ENCODE measurements at regions not wholly inside any gene's neighbourhood (a gene's known extent, or its start where the extent isn't known, plus 50 kb on each side); places are given as distances from the start of the nearest gene placed in this dataset.

DNA sequence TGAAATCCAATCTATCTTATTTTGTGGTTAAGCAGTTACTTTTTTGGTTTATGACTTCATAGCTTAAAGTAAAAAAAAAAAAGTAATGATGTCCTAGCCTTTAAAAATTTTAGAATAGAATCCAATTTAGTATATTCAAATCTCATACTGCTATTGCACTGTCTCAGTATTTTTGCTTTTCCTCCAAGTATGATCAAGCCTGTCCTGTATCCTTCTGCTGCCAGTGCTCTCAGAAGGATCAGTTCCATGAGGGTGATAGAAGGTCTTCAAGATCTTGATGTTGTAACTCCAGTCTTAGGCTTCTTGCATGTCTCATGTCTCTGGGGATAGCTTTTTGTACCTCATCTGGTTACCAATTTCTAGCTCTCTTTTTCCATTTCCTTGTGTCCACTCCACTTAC lies 324.2 kb upstream of the FAR2 start:
- H3K27me3 ChIP-seq (replicated peaks in 1 of 7): no peaks in the 10 kb centered on the region
- intact Hi-C loops (cut with DNase I; ENCODE audit: low total_unique reads): no loop called here
- TF ChIP-seq POLR2A (IDR thresholded peaks at IDR 0.05) (no peak), CTCF (IDR thresholded peaks at IDR 0.05 in 8 of 11, conservative IDR thresholded peaks at IDR 0.05 in 3 of 11) (no peak), POLR2AphosphoS5 (IDR thresholded peaks at IDR 0.05) (no peak)
- no peaks in the 10 kb centered on the region for H3K9me3 ChIP-seq
- H3K36me3 ChIP-seq: no peaks in the 10 kb centered on the region
- H3K4me1 ChIP-seq: no peaks in the 10 kb centered on the region
- no peak for DNase-seq
- H3K27ac ChIP-seq: no peak overlapping the region
- no peak overlapping the region for H3K4me3 ChIP-seq

DNA sequence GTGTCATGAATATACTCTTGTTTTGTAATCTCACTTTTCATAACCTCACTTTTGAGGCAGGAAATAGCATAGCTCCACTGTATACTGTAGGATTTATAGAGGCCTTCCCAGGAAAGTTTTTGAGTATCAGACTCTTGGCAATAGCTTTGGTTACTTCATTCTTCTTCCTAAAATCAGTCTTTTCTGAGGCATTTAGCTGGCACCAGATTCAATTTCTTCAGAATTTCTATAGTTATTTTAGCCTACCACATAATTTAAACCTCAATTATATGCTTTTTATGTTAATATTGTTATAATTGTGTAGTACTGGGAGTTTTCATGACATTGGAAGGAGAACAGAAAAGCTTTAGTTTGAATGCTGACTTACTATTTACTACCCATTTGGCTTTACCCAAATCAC lies 322.3 kb upstream of the FAR2 start:
- no peak for DNase-seq

DNA sequence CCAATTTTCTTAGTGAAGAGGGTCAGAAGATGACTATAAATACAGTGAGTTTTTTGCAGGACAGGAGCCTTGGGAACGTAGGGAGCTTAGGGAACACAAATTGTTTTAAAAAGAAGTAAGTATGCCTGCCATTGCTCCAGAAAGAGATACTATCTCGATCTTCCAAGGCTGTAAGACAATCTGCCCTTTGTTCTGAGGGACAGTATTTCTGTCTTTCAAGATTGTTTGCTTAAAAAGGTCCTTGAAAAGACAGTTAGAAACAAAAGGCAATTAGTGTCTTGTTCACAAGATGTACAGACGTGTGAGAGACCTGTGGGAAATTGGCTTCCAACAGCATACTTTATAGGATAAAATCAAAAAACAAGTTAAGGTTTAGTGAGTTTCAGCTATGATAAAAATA lies 321.2 kb upstream of the FAR2 start:
- no peak overlapping the region for H3K4me3 ChIP-seq
- no peak overlapping the region for H3K27ac ChIP-seq
- TF ChIP-seq POLR2A (IDR thresholded peaks at IDR 0.05) (no peak), POLR2AphosphoS5 (IDR thresholded peaks at IDR 0.05) (no peak), CTCF (IDR thresholded peaks at IDR 0.05 in 8 of 11, conservative IDR thresholded peaks at IDR 0.05 in 3 of 11) (no peak)
- intact Hi-C loops (cut with DNase I; ENCODE audit: low total_unique reads): no loop called here
- H3K4me1 ChIP-seq: no peaks in the 10 kb centered on the region
- DNase-seq: no peak
- no peaks in the 10 kb centered on the region for H3K36me3 ChIP-seq
- no peaks in the 10 kb centered on the region for H3K27me3 ChIP-seq (replicated peaks in 1 of 7)
- peaks cover 0 to under 1% (median 0%) of the 10 kb centered on the region in 8 donors for H3K9me3 ChIP-seq
- 31 to 62% (median 44%) methylated on average over 3 of the region's 3 CpGs for WGBS, 5 donors

More for the DNA sequence above, 322.3 kb upstream of the FAR2 start:
- Histone ChIP-seq H3K4me1 (no peaks in the 10 kb centered on the region), H3K4me3 (no peak overlapping the region), H3K9me3 (no peaks in the 10 kb centered on the region), H3K36me3 (no peaks in the 10 kb centered on the region), H3K27me3 (replicated peaks in 1 of 7) (no peaks in the 10 kb centered on the region), H3K27ac (no peak overlapping the region)
- no peak for TF ChIP-seq CTCF (IDR thresholded peaks at IDR 0.05 in 8 of 11, conservative IDR thresholded peaks at IDR 0.05 in 3 of 11)
- TF ChIP-seq POLR2A (IDR thresholded peaks at IDR 0.05): no peak
- TF ChIP-seq POLR2AphosphoS5 (IDR thresholded peaks at IDR 0.05): no peak
- intact Hi-C loops (cut with DNase I; ENCODE audit: low total_unique reads): no loop called here

DNA sequence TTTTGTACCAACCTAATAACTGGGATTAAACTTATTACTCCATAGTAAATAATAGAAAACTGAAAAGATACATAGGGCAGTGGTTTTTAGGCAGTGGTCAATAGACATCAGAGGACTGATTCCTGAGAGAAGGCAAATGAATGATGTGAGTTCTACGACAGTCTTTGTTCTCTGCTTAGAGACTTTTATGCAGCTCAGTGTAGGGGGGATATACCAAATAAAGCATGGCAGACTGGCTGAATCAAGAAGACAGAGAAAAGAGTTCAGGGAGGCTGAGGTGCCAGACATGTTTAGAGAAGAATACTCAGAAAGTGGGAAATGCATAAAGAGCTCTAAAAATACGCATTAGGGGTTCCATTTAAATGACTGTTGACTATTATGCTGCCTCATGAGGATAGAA lies 320.8 kb upstream of the FAR2 start:
- no peaks in the 10 kb centered on the region for H3K27me3 ChIP-seq (replicated peaks in 1 of 7)
- intact Hi-C loops (cut with DNase I; ENCODE audit: low total_unique reads): no loop called here

More for the DNA sequence above, 320.8 kb upstream of the FAR2 start:
- Histone ChIP-seq H3K4me1 (no peaks in the 10 kb centered on the region), H3K4me3 (no peak overlapping the region), H3K36me3 (no peaks in the 10 kb centered on the region), H3K27ac (no peak overlapping the region), H3K9me3 (peaks cover 0 to 5% (median under 1%) of the 10 kb centered on the region in 8 donors)
- TF ChIP-seq POLR2A (IDR thresholded peaks at IDR 0.05) (no peak), CTCF (IDR thresholded peaks at IDR 0.05 in 8 of 11, conservative IDR thresholded peaks at IDR 0.05 in 3 of 11) (no peak), POLR2AphosphoS5 (IDR thresholded peaks at IDR 0.05) (no peak)
- WGBS, 5 donors: 85 to 92% (median 89%) methylated on average over 2 of the region's 2 CpGs
- DNase-seq: no peak

Measured in spleen (tissue), 11 donors.